SH-SY5Y (cell line): ENCODE measurements at regions not wholly inside any gene's neighbourhood (a gene's known extent, or its start where the extent isn't known, plus 50 kb on each side); places are given as distances from the start of the nearest gene placed in this dataset.

ENCODE experiments used
- GATA2 ChIP-seq: IDR thresholded peaks from 2 replicates; pipeline ENCODE4 v1.6.1; 2011; ENCODE audit warnings: mild to moderate bottlenecking, low read depth, low read length
- GATA3 ChIP-seq: IDR thresholded peaks from 2 replicates; pipeline ENCODE4 v1.6.1; 2011; ENCODE audit warnings: low read depth, mild to moderate bottlenecking, low read length, moderate library complexity

GRCh38 chr1:80542231-80542630, 1258.5 kb upstream of the ADGRL2 start:
- TF ChIP-seq GATA3, result no peak

GRCh38 chr1:80540596-80540995, 1260.1 kb upstream of the ADGRL2 start:
- TF ChIP-seq GATA3, result no peak

- TF ChIP-seq GATA2, result no peak
- TF ChIP-seq GATA3, result no peak
Observed at GRCh38 chr1:80540149-80540548, 1260.6 kb upstream of the ADGRL2 start.

- TF ChIP-seq GATA3 (no peak), GATA2 (no peak)
Observed at GRCh38 chr1:80536461-80536860, 1264.3 kb upstream of the ADGRL2 start.

GRCh38 chr1:80535466-80535865, 1265.3 kb upstream of the ADGRL2 start:
- no peak for TF ChIP-seq GATA3
- TF ChIP-seq GATA2, result no peak

GRCh38 chr1:80534606-80535360, 1266.0 kb upstream of the ADGRL2 start:
- TF ChIP-seq GATA2, result no peak
- no peak for TF ChIP-seq GATA3

GRCh38 chr1:80533775-80534334, 1266.9 kb upstream of the ADGRL2 start:
- TF ChIP-seq GATA3 (no peak), GATA2 (no peak)

GRCh38 chr1:80533093-80533492, 1267.6 kb upstream of the ADGRL2 start:
- TF ChIP-seq GATA3, result no peak
- TF ChIP-seq GATA2, result no peak

GRCh38 chr1:80531182-80531581, 1269.6 kb upstream of the ADGRL2 start:
- TF ChIP-seq GATA3, result no peak
- no peak for TF ChIP-seq GATA2

- no peak for TF ChIP-seq GATA3
- TF ChIP-seq GATA2, result no peak
Observed at GRCh38 chr1:80529546-80529945, 1271.2 kb upstream of the ADGRL2 start.

GRCh38 chr1:80523861-80524260, 1276.9 kb upstream of the ADGRL2 start:
- TF ChIP-seq GATA2 (no peak), GATA3 (no peak)

GRCh38 chr1:80520949-80521348, 1279.8 kb upstream of the ADGRL2 start:
- TF ChIP-seq GATA2 (no peak), GATA3 (no peak)

GRCh38 chr1:80517062-80517461, 1283.7 kb upstream of the ADGRL2 start:
- TF ChIP-seq GATA3, result no peak

- no peak for TF ChIP-seq GATA3
- TF ChIP-seq GATA2, result no peak
Observed at GRCh38 chr1:80509965-80510522, 1290.7 kb upstream of the ADGRL2 start.

- TF ChIP-seq GATA3, result no peak
- no peak for TF ChIP-seq GATA2
Observed at GRCh38 chr1:80506216-80506615, 1294.5 kb upstream of the ADGRL2 start.
